OCI-LY1 (cell line): ENCODE measurements at regions not wholly inside any gene's neighbourhood (a gene's known extent, or its start where the extent isn't known, plus 50 kb on each side); places are given as distances from the start of the nearest gene placed in this dataset.

Experiments used
- EZH2 ChIP-seq: fragments of 200-600 bp; sonication (generic), shearing (Covaris generic); IDR thresholded peaks from 2 replicates; pipeline ENCODE4 v1.8.0; 2017; ENCODE audit warnings: borderline replicate concordance, mixed run types, mild to moderate bottlenecking, antibody characterized with exemption, low read length, moderate library complexity, mixed read lengths
- TF ChIP-seq, protein P1 (sequence below): fragments of 200-600 bp; sonication (generic), shearing (Covaris generic); IDR thresholded peaks from 2 replicates; pipeline ENCODE4 v1.5.1; 2017; ENCODE audit warnings: mild to moderate bottlenecking, antibody characterized with exemption, low read length, moderate library complexity, mixed read lengths

DNA sequence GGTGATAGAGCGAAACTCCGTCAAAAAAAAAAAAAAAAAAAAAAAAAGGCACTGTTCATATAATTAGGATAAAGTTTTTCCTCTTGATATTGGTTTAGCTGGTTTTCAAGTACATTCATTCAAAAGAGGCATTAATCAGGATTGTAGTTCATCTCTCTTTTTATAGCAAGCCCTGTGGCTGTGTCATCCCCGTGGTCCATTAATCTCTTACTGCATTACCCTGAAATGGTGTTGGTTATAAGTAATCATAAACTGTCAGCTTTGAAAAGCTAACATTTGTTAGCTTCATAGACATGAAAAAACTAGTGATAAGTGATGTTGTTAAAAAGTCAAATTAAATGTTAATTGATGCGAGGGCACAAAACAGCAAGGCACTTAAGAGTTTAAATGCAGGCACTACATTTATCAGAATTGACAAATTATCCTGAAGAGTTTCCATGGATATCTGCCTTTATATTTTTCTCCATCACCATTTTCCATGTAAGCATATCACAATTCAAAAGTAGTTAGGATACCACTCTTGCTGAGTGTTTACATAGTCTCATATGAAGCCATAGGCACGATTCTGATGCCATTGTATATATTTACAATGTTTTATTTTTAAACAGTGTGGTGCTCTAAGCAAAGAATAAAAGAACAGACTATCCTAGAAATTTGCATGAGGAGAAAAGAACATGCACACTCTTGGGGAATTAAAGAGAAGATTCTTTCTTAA is 193.1 kb downstream of the OTOL1 start:
- TF ChIP-seq, protein P1, sequence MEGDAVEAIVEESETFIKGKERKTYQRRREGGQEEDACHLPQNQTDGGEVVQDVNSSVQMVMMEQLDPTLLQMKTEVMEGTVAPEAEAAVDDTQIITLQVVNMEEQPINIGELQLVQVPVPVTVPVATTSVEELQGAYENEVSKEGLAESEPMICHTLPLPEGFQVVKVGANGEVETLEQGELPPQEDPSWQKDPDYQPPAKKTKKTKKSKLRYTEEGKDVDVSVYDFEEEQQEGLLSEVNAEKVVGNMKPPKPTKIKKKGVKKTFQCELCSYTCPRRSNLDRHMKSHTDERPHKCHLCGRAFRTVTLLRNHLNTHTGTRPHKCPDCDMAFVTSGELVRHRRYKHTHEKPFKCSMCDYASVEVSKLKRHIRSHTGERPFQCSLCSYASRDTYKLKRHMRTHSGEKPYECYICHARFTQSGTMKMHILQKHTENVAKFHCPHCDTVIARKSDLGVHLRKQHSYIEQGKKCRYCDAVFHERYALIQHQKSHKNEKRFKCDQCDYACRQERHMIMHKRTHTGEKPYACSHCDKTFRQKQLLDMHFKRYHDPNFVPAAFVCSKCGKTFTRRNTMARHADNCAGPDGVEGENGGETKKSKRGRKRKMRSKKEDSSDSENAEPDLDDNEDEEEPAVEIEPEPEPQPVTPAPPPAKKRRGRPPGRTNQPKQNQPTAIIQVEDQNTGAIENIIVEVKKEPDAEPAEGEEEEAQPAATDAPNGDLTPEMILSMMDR, result no peak
- no peak for TF ChIP-seq EZH2
